GM19240 (cell line): ENCODE measurements at regions not wholly inside any gene's neighbourhood (a gene's known extent, or its start where the extent isn't known, plus 50 kb on each side); places are given as distances from the start of the nearest gene placed in this dataset.

Source experiments
- DNase-seq: peaks from one replicate; pipeline ENCODE4 v3.0.0; 2011; ENCODE audit warnings: low spot score; ENCODE audit not compliant: insufficient read length

GRCh38 chr1:98081944-98082343 is 161.1 kb upstream of the DPYD start:
- DNase-seq = no peak

GRCh38 chr1:98078596-98078995 is 157.8 kb upstream of the DPYD start:
- DNase-seq = no peak

- no peak for DNase-seq
Observed at GRCh38 chr1:98077691-98078090, 156.9 kb upstream of the DPYD start.

DNA sequence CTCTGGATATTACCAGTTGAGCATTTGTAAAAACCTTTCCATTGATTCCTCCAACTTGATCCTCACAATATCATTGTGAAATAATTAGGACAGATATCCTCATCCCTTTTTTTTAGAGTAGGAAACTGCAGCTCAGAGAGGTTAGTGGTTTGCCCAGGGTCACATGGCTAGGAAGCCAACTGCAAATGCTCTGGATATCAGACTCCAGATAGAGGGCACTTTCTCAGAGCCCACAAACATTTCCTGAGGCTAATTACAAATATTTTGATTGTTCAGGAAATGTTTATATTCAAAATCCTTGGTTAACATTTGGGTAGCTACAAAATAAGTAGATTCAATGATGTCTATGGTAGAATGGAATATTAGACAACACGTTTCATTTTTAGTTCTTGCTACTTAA is 154.8 kb upstream of the DPYD start:
- DNase-seq = no peak

DNA sequence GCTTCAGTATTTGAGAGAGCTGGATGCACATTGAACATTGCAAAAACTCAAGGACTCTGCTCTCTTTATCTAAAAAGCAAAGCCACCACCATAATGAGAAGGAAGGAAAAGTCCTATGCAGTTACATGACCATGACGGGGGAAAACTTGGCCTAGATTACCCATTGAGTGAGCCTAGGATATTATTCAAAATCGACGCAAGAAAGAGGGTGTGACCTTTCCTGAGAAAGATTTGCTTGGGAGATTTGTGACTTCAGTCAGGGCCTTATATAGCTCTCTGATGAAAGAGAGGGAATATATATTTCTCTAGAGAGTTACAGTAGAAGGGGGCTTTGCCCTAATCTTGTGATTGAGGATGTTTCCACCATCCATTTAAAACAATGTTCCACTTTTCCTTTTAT is 153.0 kb upstream of the DPYD start:
- DNase-seq = no peak

- DNase-seq = no peak
Observed at GRCh38 chr1:98073106-98073505, 152.3 kb upstream of the DPYD start.

DNA sequence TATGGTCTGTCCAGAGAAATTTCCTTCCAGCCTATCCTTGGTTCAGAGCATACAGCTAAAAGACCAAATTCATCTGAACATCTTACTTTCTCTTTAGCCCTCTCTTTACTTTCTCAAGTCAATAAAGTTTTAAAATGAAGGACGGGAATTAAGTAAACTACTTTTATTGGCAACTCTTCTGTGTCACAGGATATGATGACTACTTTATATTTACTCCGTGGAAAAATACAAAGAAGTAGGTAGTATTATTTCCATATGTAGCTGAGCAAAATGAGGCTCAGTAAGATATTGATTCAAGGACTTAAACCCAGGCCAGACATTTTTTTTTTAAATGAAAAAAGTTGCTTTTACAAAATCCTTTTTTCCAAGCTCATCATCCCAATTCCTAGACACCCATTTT is 151.2 kb upstream of the DPYD start:
- DNase-seq = no peak

GRCh38 chr1:98068016-98068415 is 147.2 kb upstream of the DPYD start:
- no peak for DNase-seq

GRCh38 chr1:98066911-98067310 is 146.1 kb upstream of the DPYD start:
- DNase-seq = no peak

GRCh38 chr1:98059620-98060019 is 138.8 kb upstream of the DPYD start:
- no peak for DNase-seq

- no peak for DNase-seq
Observed at GRCh38 chr1:98058676-98059075, 137.8 kb upstream of the DPYD start.

- DNase-seq = no peak
Observed at GRCh38 chr1:98057236-98057910, 136.5 kb upstream of the DPYD start.

DNA sequence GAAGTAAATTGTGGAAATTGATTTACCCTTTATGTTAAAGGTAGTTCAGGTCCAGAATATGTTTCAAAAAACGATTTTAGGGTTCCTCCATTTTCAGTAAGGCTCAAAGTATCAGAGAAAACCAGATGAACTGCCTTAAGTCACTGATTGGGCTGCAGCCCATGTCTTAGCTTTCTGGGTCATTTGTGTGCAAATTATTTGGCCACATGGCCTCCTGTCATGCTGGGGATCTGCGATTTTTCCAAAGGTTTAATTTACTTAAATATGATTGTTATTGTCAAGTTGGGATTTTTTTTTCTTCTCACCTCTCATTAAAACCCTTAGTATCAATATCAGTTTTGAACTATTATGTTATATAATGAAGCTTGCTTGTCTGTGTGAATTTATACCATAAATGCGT is 135.9 kb upstream of the DPYD start:
- no peak for DNase-seq

DNA sequence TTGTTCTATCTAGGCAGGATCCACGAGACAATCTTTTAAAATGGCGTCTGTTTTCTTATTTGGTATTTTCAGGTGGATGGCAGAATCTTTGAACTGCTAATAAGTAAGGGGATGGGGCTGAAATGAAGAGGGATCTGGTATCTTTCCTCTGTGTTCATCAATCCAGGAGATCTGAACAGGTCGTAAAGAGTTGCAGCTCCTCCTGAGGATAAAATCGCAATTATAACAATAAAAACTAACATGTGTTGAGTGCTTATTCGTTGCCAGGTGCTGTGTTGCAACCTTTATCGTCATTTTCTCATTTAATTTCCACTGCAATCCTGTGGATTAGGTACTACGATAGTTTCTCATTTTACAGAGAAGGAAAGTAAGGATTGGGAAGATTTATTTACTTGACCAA is 134.6 kb upstream of the DPYD start:
- DNase-seq = no peak

DNA sequence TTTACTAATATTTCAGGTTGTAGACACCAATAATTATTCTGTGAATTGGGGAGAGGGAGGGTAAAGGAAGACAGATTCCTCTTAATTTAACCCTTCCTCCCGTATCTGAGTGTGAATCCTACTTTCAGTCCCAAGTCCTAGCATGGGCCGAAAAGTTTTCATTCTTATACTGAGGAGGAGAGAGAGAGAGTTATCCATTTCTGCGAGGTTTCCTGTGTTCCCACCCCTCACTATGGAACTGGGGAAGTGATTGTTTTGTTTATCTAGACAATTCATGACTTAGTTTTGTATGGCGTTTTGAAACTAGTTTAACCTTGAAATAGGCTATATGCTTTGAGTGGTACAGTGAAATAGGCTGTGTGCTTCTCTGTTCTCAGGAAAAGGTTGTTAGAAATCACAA is 134.0 kb upstream of the DPYD start:
- no peak for DNase-seq

GRCh38 chr1:98054367-98054701 is 133.5 kb upstream of the DPYD start:
- DNase-seq = no peak

DNA sequence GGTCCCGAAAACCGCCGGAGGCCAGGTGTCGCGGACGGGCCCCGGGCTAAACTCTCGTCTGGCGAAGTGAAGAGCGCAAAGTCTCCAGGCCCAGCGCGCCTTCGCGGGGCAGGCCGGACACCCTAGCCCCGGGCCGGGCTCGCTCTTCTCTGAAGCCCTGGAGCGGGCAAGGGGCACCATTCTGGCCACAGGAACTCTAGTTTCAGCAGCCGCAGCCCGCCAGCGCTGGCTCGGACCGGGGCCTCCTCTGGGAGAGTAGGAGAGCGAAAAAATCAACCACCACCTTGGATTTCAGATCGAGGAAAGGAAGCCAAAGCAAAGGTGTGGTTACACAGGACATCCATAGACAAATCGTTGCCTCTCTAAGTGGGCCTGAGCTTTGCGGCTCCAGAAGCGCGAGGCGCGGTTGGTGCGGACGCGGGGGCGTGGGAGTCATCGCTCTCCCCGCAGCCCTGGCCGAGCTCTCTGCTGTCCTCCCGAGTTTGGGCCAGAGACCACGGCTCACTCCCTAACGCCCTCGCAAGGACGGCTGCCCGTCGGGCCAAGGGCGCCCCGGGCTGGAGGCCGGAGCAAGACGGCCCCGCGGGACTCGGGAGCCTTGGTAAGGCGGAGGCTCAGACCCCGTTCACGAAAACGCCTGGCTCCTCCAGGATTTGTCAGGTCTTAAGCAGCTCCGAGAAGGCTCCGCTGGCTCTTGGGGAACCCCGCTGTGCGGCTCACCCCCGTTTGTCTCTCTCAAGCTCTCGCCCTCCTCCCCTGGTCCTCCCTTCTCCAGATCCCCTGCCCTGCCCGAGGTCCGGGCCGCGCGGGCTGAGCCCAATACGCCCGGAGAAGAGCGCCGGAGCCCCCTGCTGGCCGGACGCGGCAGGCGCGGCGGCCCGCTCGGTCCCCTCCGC is 132.9 kb upstream of the DPYD start:
- DNase-seq = peak; percentile 26

- DNase-seq = no peak
Observed at GRCh38 chr1:98051065-98051675, 130.3 kb upstream of the DPYD start.

GRCh38 chr1:98049370-98050135 is 128.7 kb upstream of the DPYD start:
- DNase-seq = no peak

- no peak for DNase-seq
Observed at GRCh38 chr1:98048751-98049325, 128.0 kb upstream of the DPYD start.

GRCh38 chr1:98048244-98048643 is 127.4 kb upstream of the DPYD start:
- peak; percentile 15 for DNase-seq
